K562 (cell line): ENCODE measurements at regions not wholly inside any gene's neighbourhood (a gene's known extent, or its start where the extent isn't known, plus 50 kb on each side); places are given as distances from the start of the nearest gene placed in this dataset.

ENCODE experiments used
- ATAC-seq: fragments of 200-7000 bp; cut with Tn5 transposase; 3 replicates; pipeline ENCODE4 v1.9.1; 2020; ENCODE audit warnings: moderate library complexity
- BruUV-seq: library from RNA; stranded (reverse); fragments of 400-500 nt; replicated peaks from 2 replicates; lab custom pipeline; 2021; lab: Mats Ljungman, UMichigan
- CTCF ChIA-PET: fragments of 300-600 bp; formaldehyde crosslinking; extraction: SDS; loops from one replicate; lab custom pipeline; 2021; ENCODE audit warnings: low intra/inter-chr PET ratio; lab: Yijun Ruan, JAX
- POLR2A ChIA-PET: fragments of 300-600, 350-650 bp; sonication (Branson Sonifier 250); formaldehyde crosslinking; extraction: SDS; loops from one replicate; lab custom pipeline; 2021; ENCODE audit warnings: antibody characterized with exemption, inconsistent platforms; lab: Yijun Ruan, JAX
- DNase-seq, 4 experiments: peaks; one replicate each; pipeline versions ENCODE4 v3.0.0 to v3.0.0-alpha.2; 2011 to 2018; ENCODE audit warnings: low spot score in 3 of 4, mixed read lengths in 3 of 4; ENCODE audit errors: extremely low read depth in 1 of 4
- FAIRE-seq: peaks from 2 replicates; lab custom pipeline; 2011; peaks lifted over from hg19 to GRCh38; lab: Jason Lieb, UNC
- H2AFZ ChIP-seq: 2 replicates; pipeline ENCODE4 v1.6.0; 2011; ENCODE audit warnings: low read depth, low read length, control low read depth, inconsistent platforms
- H3K27ac ChIP-seq: fragments of 200-600 bp; 3 replicates; pipeline ENCODE4 v1.8.0; 2011; ENCODE audit warnings: low read depth, mild to moderate bottlenecking, control low read depth, inconsistent platforms, low read length, moderate library complexity, mixed read lengths; ENCODE audit errors: extremely low read depth
- H3K27me3 ChIP-seq, 2 experiments: fragments of 300-600 bp in 1 of 2; 2 replicates in 1 of 2; 3 replicates in 1 of 2; pipeline versions ENCODE4 v1.6.0 to v1.8.0; 2011; ENCODE audit warnings: inconsistent platforms in 2 of 2, low read length in 2 of 2, mild to moderate bottlenecking in 1 of 2, mixed read lengths in 1 of 2, moderate library complexity in 1 of 2; ENCODE audit not compliant: control insufficient read depth in 2 of 2, insufficient read depth in 2 of 2
- H3K36me3 ChIP-seq: fragments of 300-600 bp; 3 replicates; pipeline ENCODE4 v1.8.0; 2011; ENCODE audit warnings: mild to moderate bottlenecking, low read length, inconsistent platforms; ENCODE audit not compliant: control insufficient read depth, insufficient read depth
- H3K4me1 ChIP-seq, 2 experiments: fragments of 200-600 bp in 1 of 2; replicated peaks in 1 of 2; 2 replicates in 1 of 2; 3 replicates in 1 of 2; pipeline versions ENCODE4 v1.5.1 to v1.8.0; 2011; ENCODE audit warnings: inconsistent platforms in 2 of 2, low read length in 2 of 2, mild to moderate bottlenecking in 1 of 2, mixed read lengths in 1 of 2, moderate library complexity in 1 of 2; ENCODE audit not compliant: control insufficient read depth in 2 of 2, insufficient read depth in 2 of 2
- H3K4me2 ChIP-seq: 2 replicates; pipeline ENCODE4 v1.6.1; 2011; ENCODE audit warnings: low read length, control low read depth, inconsistent platforms, mixed read lengths; ENCODE audit not compliant: insufficient read depth
- H3K4me3 ChIP-seq: fragments of 200-600 bp; sonication (generic), shearing (Covaris generic); 2 replicates; pipeline ENCODE4 v1.5.1; 2016; ENCODE audit warnings: control low read depth, inconsistent platforms
- H3K79me2 ChIP-seq: fragments of 200-600 bp; 3 replicates; pipeline ENCODE4 v1.8.0; 2011; ENCODE audit warnings: low read length, inconsistent platforms; ENCODE audit not compliant: control insufficient read depth, insufficient read depth
- H3K9ac ChIP-seq, 2 experiments: 2 replicates each; pipeline versions ENCODE4 v1.6.0 to v1.6.1; 2011; ENCODE audit warnings: low read depth in 2 of 2, low read length in 2 of 2, control low read depth in 1 of 2, inconsistent platforms in 1 of 2, mild to moderate bottlenecking in 1 of 2, mixed read lengths in 1 of 2; ENCODE audit not compliant: insufficient read depth in 1 of 2
- H3K9me1 ChIP-seq: one replicate; pipeline ENCODE4 v1.6.0; 2011; ENCODE audit warnings: inconsistent platforms, mild to moderate bottlenecking, low read length, moderate library complexity; ENCODE audit not compliant: control insufficient read depth, insufficient read depth
- H3K9me3 ChIP-seq: replicated peaks from 2 replicates; pipeline ENCODE4 v1.5.1; 2011; ENCODE audit warnings: low read depth, low read length, inconsistent platforms; ENCODE audit not compliant: control insufficient read depth, insufficient read depth
- H4K20me1 ChIP-seq: replicated peaks from 2 replicates; pipeline ENCODE4 v1.6.1; 2011; ENCODE audit warnings: low read length, inconsistent platforms, mixed read lengths; ENCODE audit not compliant: control insufficient read depth, insufficient read depth
- SRSF1 ChIP-seq: fragments of 200-400 bp; formaldehyde crosslinking; IDR thresholded peaks from 2 replicates; pipeline ENCODE4 v1.6.1; 2017; ENCODE audit warnings: mild to moderate bottlenecking, low read depth, low read length, moderate library complexity
- U2AF2 ChIP-seq: fragments of 200-400 bp; formaldehyde crosslinking; optimal IDR thresholded peaks from 2 replicates; pipeline ENCODE3; 2017; ENCODE audit warnings: low read depth, mild to moderate bottlenecking, low read length
- ZFP30 ChIP-seq: fragments of 250-450 bp; sonication (Bioruptor Pico); IDR thresholded peaks from 2 replicates; pipeline ENCODE4 v1.8.0; 2022; ENCODE audit warnings: moderate library complexity, mild to moderate bottlenecking, inconsistent platforms, borderline replicate concordance
- ZNF780A ChIP-seq: fragments of 250-450 bp; sonication (Bioruptor Pico); IDR thresholded peaks from 2 replicates; pipeline ENCODE4 v1.5.0; 2021; ENCODE audit warnings: mild to moderate bottlenecking
- WGBS: fragments of 100-300 bp; shearing (Covaris generic); methylation state at CpG from one replicate; pipeline ENCODE4 v1.1.6; 2016; ENCODE audit warnings: low coverage, mixed read lengths; ENCODE audit not compliant: insufficient coverage; ENCODE audit errors: missing lambda C conversion rate; 5-methylcytosine and 5-hydroxymethylcytosine counted together
- in situ Hi-C: fragments of 300-500 bp; cut with MboI; formaldehyde crosslinking; loops from 4 replicates; pipeline ENCODE4 v1.15.0; 2018; ENCODE audit warnings: inconsistent platforms, mixed read lengths
- intact Hi-C: fragments of 100-400 bp; cut with micrococcal nuclease; formaldehyde crosslinking; loops from 2 replicates; pipeline ENCODE4 v1.14.2; 2022
- TF ChIP-seq, protein P1 (sequence below): fragments of 450-650 bp; IDR thresholded peaks from 2 replicates; pipeline ENCODE4 v1.6.1; 2014; ENCODE audit warnings: low read depth, mild to moderate bottlenecking, moderate library complexity, borderline replicate concordance
- TF ChIP-seq, protein P2 (sequence below): fragments of 250-450 bp; sonication (Bioruptor Pico); IDR thresholded peaks from 2 replicates; pipeline ENCODE4 v1.5.0; 2020; ENCODE audit warnings: mild to moderate bottlenecking, borderline replicate concordance

- BruUV-seq, result no TSS peak
- CTCF ChIA-PET, result no interaction called here
- H4K20me1 ChIP-seq, result 0 out of 2 replicates have a peak, but pooled peaks cover 3% of the 10 kb centered on the region
- TF ChIP-seq ZNF780A (CRISPR knock-in tag), result no peak
- TF ChIP-seq, protein P1, sequence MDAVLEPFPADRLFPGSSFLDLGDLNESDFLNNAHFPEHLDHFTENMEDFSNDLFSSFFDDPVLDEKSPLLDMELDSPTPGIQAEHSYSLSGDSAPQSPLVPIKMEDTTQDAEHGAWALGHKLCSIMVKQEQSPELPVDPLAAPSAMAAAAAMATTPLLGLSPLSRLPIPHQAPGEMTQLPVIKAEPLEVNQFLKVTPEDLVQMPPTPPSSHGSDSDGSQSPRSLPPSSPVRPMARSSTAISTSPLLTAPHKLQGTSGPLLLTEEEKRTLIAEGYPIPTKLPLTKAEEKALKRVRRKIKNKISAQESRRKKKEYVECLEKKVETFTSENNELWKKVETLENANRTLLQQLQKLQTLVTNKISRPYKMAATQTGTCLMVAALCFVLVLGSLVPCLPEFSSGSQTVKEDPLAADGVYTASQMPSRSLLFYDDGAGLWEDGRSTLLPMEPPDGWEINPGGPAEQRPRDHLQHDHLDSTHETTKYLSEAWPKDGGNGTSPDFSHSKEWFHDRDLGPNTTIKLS, result no peak
- TF ChIP-seq ZFP30 (CRISPR knock-in tag), result no peak
- no peak for TF ChIP-seq U2AF2
- TF ChIP-seq SRSF1, result no peak
- TF ChIP-seq, protein P2, sequence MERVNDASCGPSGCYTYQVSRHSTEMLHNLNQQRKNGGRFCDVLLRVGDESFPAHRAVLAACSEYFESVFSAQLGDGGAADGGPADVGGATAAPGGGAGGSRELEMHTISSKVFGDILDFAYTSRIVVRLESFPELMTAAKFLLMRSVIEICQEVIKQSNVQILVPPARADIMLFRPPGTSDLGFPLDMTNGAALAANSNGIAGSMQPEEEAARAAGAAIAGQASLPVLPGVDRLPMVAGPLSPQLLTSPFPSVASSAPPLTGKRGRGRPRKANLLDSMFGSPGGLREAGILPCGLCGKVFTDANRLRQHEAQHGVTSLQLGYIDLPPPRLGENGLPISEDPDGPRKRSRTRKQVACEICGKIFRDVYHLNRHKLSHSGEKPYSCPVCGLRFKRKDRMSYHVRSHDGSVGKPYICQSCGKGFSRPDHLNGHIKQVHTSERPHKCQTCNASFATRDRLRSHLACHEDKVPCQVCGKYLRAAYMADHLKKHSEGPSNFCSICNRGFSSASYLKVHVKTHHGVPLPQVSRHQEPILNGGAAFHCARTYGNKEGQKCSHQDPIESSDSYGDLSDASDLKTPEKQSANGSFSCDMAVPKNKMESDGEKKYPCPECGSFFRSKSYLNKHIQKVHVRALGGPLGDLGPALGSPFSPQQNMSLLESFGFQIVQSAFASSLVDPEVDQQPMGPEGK (CRISPR knock-in tag), result no peak
- no peak overlapping the region for H3K27ac ChIP-seq
- no peaks in the 10 kb centered on the region for H3K79me2 ChIP-seq
- peaks cover 0 to 14% of the 10 kb centered on the region in 2 experiments; a peak in 3 of 5 replicates for H3K4me1 ChIP-seq
- in situ Hi-C loops, result no loop called here
- no peak overlapping the region for H3K4me3 ChIP-seq
- no peaks in the 10 kb centered on the region for H3K27me3 ChIP-seq
- no peaks in the 10 kb centered on the region for H3K36me3 ChIP-seq
- DNase-seq, result no peak
- intact Hi-C loops, result no loop called here
- no peak overlapping the region for H3K4me2 ChIP-seq
- H3K9me3 ChIP-seq, result no peaks in the 10 kb centered on the region
- POLR2A ChIA-PET, result no interaction called here
- 34% methylated on average over 11 of the region's 11 CpGs for WGBS
- no peak overlapping the region for H2AFZ ChIP-seq
- no peak for FAIRE-seq
- no peaks in the 10 kb centered on the region for H3K9me1 ChIP-seq
- ATAC-seq, result no peak
- no peak overlapping the region for H3K9ac ChIP-seq
Observed at GRCh38 chr2:111656894-111657293, 227.1 kb downstream of the ANAPC1 start.
